Neural crest cell (in vitro differentiated cells): ENCODE measurements at regions not wholly inside any gene's neighbourhood (a gene's known extent, or its start where the extent isn't known, plus 50 kb on each side); places are given as distances from the start of the nearest gene placed in this dataset.
"Not testable (repeated sequence)": the region's sequence is repeated elsewhere in the genome, so short reads cannot be mapped to it uniquely, and the experiment has no call there.

Experiments
- DNase-seq: peaks from one replicate; pipeline ENCODE4 v3.0.0; 2021; ENCODE audit warnings: low read depth, mixed read lengths, low spot score
- H3K27ac Mint-ChIP-seq: one replicate; pipeline ENCODE4 v1.8.0; 2021; ENCODE audit warnings: mild to moderate bottlenecking, mixed read lengths; ENCODE audit not compliant: unreplicated experiment
- H3K27me3 Mint-ChIP-seq: 2 replicates; pipeline ENCODE4 v1.8.0; 2021; ENCODE audit warnings: low read depth, mild to moderate bottlenecking, mixed read lengths
- H3K36me3 Mint-ChIP-seq: 2 replicates; pipeline ENCODE4 v1.8.0; 2021; ENCODE audit warnings: low read depth, mild to moderate bottlenecking, mixed read lengths
- H3K4me1 Mint-ChIP-seq: 2 replicates; pipeline ENCODE4 v1.8.0; 2021; ENCODE audit warnings: mixed read lengths
- H3K4me3 Mint-ChIP-seq: one replicate; pipeline ENCODE4 v1.8.0; 2021; ENCODE audit warnings: mild to moderate bottlenecking, mixed read lengths
- H3K9me3 Mint-ChIP-seq: 2 replicates; pipeline ENCODE4 v1.8.0; 2021; ENCODE audit warnings: mixed read lengths
- CTCF ChIP-seq: fragments of 200-600 bp; sonication (generic); conservative IDR thresholded peaks from 2 replicates; pipeline ENCODE4 v1.5.0; 2021; ENCODE audit warnings: antibody characterized with exemption, mild to moderate bottlenecking

DNA sequence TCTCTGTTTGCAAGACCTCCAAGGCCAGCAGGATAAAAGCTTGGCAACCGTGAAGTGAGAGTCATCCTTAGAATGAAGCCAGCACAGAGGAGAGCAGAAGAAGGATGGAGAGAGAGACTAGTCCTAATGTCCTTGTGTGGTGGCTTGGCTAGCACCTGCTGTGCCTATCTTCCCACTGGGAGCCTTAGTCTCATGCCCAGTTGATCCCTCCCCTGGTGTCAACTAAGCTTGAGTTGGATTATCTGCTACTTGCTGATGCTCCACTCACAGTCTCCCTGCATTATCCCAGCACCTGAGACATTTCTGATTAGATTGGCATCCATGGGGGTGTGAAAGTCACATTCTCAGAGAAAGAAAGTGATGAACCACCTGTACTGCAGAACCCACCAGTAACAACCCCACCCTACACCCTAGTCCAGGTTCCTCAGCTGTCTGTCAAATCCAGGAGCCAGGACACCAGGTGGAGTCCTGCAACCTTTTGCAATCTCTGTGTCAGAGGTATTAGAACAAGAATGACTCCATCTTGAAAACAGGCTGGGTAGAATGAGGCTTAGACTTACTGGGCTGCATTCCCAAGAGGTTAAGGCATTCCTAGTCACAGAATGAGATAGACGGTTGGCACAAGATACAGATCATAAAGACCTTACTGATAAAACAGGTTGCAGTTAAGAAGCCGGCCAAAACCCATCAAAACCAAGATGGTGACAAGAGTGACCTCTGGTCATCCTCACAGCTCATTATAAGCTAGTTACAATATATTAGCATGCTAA, 460.2 kb upstream of the C16orf82 start:
- H3K27ac Mint-ChIP-seq: no peak overlapping the region
- no peak for TF ChIP-seq CTCF
- H3K36me3 Mint-ChIP-seq: no peaks in the 10 kb centered on the region
- H3K9me3 Mint-ChIP-seq: no peaks in the 10 kb centered on the region
- H3K27me3 Mint-ChIP-seq: no peaks in the 10 kb centered on the region
- H3K4me1 Mint-ChIP-seq: peaks cover 7% of the 10 kb centered on the region
- DNase-seq: no peak
- H3K4me3 Mint-ChIP-seq: no peak overlapping the region

DNA sequence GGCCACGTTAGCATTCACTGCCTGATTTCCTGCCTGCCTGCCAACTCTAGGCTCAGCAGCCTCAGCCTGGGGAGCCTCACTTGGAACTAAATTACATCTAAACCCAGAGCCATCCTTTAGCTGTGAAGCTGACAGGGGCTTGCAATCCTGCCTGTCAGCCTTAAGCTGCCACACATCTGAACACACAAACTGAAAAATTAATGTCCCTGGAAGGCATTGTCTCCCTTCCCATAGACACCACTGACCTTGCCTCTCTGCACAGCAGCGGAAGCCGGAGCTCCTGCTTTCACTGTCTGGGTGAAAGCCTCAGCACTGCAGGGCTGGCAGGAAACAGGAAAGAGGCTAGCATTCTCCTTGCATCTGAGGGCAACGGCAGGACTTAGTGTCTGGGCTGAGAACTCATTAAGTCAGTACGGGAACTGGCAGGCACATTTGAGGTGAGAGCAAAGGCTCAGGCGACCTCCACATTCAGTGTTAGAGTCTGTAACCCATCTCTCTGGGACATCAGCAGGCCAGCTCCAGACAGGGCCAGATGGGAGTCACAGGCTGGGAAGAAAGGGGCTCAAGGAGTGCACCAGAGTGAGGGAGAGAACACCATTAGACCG, 452.4 kb upstream of the C16orf82 start:
- Mint-ChIP-seq H3K4me1 (peaks cover 15% of the 10 kb centered on the region), H3K4me3 (no peak overlapping the region), H3K27ac (no peak overlapping the region), H3K36me3 (no peaks in the 10 kb centered on the region), H3K9me3 (peaks cover 8% of the 10 kb centered on the region), H3K27me3 (peaks cover 10% of the 10 kb centered on the region)
- TF ChIP-seq CTCF: no peak
- peak; percentile 5 for DNase-seq

DNA sequence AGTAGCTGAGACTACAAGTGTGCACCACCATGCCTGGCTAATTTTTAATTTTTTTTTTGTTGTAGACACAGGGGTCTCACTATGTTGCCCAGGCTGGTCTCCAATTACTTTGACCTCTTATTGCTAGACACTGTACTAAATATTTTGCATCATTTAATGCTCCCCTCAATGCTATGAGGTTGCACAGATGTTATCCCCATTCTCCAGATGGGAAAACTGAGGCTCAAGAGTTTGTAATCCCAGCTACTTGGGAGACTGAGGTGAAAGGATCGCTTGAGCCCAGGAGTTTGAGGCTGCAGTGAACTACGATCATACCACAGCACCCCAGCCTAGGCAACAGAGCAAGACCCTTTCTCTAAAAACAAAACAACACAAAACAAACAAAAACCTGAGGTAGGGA, 443.3 kb upstream of the C16orf82 start:
- TF ChIP-seq CTCF: no peak
- H3K36me3 Mint-ChIP-seq: no peaks in the 10 kb centered on the region
- no peaks in the 10 kb centered on the region for H3K4me1 Mint-ChIP-seq
- DNase-seq: no peak
- peaks cover 6% of the 10 kb centered on the region for H3K27me3 Mint-ChIP-seq
- H3K4me3 Mint-ChIP-seq: no peak overlapping the region
- no peak overlapping the region for H3K27ac Mint-ChIP-seq
- H3K9me3 Mint-ChIP-seq: peaks cover 5% of the 10 kb centered on the region

DNA sequence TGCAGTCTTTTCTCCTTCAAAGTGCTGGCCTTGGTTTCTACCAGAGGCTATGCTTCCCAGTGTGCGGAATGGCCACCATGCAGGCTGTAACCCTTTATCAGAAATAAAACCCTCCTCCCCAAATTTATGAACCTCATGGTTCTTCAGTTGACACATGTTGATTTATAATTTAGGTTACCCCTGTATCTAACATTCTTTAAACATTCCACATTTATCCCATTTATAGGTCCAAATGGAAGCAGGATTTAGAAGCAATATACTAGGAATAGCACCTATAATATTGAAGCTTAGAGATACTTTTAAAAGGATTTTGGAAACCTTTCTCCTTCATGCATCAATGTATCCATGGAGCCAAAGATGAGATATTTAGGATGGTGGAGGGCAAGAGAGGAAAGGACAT, 438.8 kb upstream of the C16orf82 start:
- H3K4me1 Mint-ChIP-seq: no peaks in the 10 kb centered on the region
- peaks cover 5% of the 10 kb centered on the region for H3K36me3 Mint-ChIP-seq
- TF ChIP-seq CTCF: no peak
- no peak overlapping the region for H3K27ac Mint-ChIP-seq
- peaks cover 9% of the 10 kb centered on the region for H3K9me3 Mint-ChIP-seq
- no peak overlapping the region for H3K4me3 Mint-ChIP-seq
- H3K27me3 Mint-ChIP-seq: peaks cover 3% of the 10 kb centered on the region
- no peak for DNase-seq

GRCh38 chr16:26631365-26631764, 435.4 kb upstream of the C16orf82 start:
- H3K27me3 Mint-ChIP-seq: not testable (repeated sequence)

GRCh38 chr16:26642047-26642664, 424.6 kb upstream of the C16orf82 start:
- peak overlapping the region; percentile 81 for H3K27ac Mint-ChIP-seq
- no peaks in the 10 kb centered on the region for H3K27me3 Mint-ChIP-seq
- no peaks in the 10 kb centered on the region for H3K36me3 Mint-ChIP-seq
- no peak overlapping the region for H3K4me3 Mint-ChIP-seq
- no peak for DNase-seq
- peaks cover 7% of the 10 kb centered on the region for H3K4me1 Mint-ChIP-seq
- H3K9me3 Mint-ChIP-seq: no peaks in the 10 kb centered on the region
- TF ChIP-seq CTCF: no peak

More at GRCh38 chr16:26631365-26631764, 435.4 kb upstream of the C16orf82 start:
- H3K9me3 Mint-ChIP-seq: peaks cover 16% of the 10 kb centered on the region
- DNase-seq, H3K4me3 Mint-ChIP-seq, H3K27ac Mint-ChIP-seq, H3K4me1 Mint-ChIP-seq, H3K36me3 Mint-ChIP-seq: not testable (repeated sequence)
